HEK293 (cell line): ENCODE measurements at regions not wholly inside any gene's neighbourhood (a gene's known extent, or its start where the extent isn't known, plus 50 kb on each side); places are given as distances from the start of the nearest gene placed in this dataset.

Experiments
- CTCF ChIA-PET: fragments of 350-600 bp; formaldehyde crosslinking; extraction: SDS; loops from one replicate; lab custom pipeline; 2021; ENCODE audit warnings: antibody characterized with exemption; lab: Yijun Ruan, JAX
- POLR2A ChIA-PET: fragments of 300-600 bp; formaldehyde crosslinking; extraction: SDS; loops from one replicate; lab custom pipeline; 2020; ENCODE audit warnings: antibody characterized with exemption, inconsistent platforms; lab: Yijun Ruan, JAX
- H3K27ac ChIP-seq: fragments of 200-500 bp; sonication (Bioruptor generic); 2 replicates; pipeline ENCODE4 v1.5.1; 2014; ENCODE audit warnings: low read depth, low read length, control low read depth, inconsistent platforms; ENCODE audit errors: extremely low read depth
- H3K36me3 ChIP-seq, 2 experiments: fragments of 200-500 bp in 1 of 2; sonication (Bioruptor generic) in 1 of 2; 1 replicate in 1 of 2; 2 replicates in 1 of 2; pipeline ENCODE4 v1.5.1; 2014 to 2017; ENCODE audit warnings: inconsistent platforms in 2 of 2, low read length in 2 of 2; ENCODE audit not compliant: control insufficient read depth in 2 of 2, insufficient read depth in 1 of 2
- H3K4me1 ChIP-seq: fragments of 200-500 bp; sonication (Bioruptor generic); 2 replicates; pipeline ENCODE4 v1.5.1; 2014; ENCODE audit warnings: mild to moderate bottlenecking, low read length, inconsistent platforms; ENCODE audit not compliant: control insufficient read depth, insufficient read depth
- H3K4me3 ChIP-seq: 2 replicates; pipeline ENCODE4 v1.5.1; 2011; ENCODE audit warnings: low read depth, mild to moderate bottlenecking, control low read depth, low read length, moderate library complexity
- H3K9me3 ChIP-seq: fragments of 200-500 bp; sonication (Bioruptor generic); 2 replicates; pipeline ENCODE4 v1.5.1; 2014; ENCODE audit warnings: low read depth, low read length, inconsistent platforms; ENCODE audit not compliant: control insufficient read depth, insufficient read depth
- HIC1 ChIP-seq: fragments of 450-650 bp; formaldehyde crosslinking; IDR thresholded peaks from 2 replicates; pipeline ENCODE4 v1.5.1; 2016; ENCODE audit warnings: missing biosample characterization, missing genetic modification characterization
- PRDM2 ChIP-seq: fragments of 450-650 bp; formaldehyde crosslinking; IDR thresholded peaks from 2 replicates; pipeline ENCODE4 v1.5.1; 2016; ENCODE audit warnings: missing biosample characterization, missing genetic modification characterization, borderline replicate concordance
- REST ChIP-seq: fragments of 450-650 bp; formaldehyde crosslinking; IDR thresholded peaks from 2 replicates; pipeline ENCODE4 v1.5.1; 2016; ENCODE audit warnings: missing biosample characterization, missing genetic modification characterization
- SP2 ChIP-seq: fragments of 450-650 bp; formaldehyde crosslinking; IDR thresholded peaks from 2 replicates; pipeline ENCODE4 v1.5.1; 2016; ENCODE audit warnings: missing biosample characterization, missing genetic modification characterization
- YY2 ChIP-seq: fragments of 450-650 bp; formaldehyde crosslinking; IDR thresholded peaks from 2 replicates; pipeline ENCODE4 v1.5.1; 2016; ENCODE audit warnings: missing biosample characterization, missing genetic modification characterization
- ZBTB21 ChIP-seq: fragments of 450-650 bp; formaldehyde crosslinking; IDR thresholded peaks from 2 replicates; pipeline ENCODE4 v1.5.1; 2017; ENCODE audit warnings: missing biosample characterization, missing genetic modification characterization
- ZNF350 ChIP-seq: fragments of 450-650 bp; formaldehyde crosslinking; IDR thresholded peaks from 2 replicates; pipeline ENCODE4 v1.5.0; 2017; ENCODE audit warnings: missing biosample characterization, mild to moderate bottlenecking, missing genetic modification characterization
- ZNF366 ChIP-seq: fragments of 450-650 bp; formaldehyde crosslinking; conservative IDR thresholded peaks from 2 replicates; pipeline ENCODE4 v1.5.1; 2016; ENCODE audit warnings: missing biosample characterization, missing genetic modification characterization
- ZNF585B ChIP-seq: fragments of 450-650 bp; formaldehyde crosslinking; IDR thresholded peaks from 2 replicates; pipeline ENCODE4 v1.5.1; 2016; ENCODE audit warnings: missing biosample characterization, missing genetic modification characterization
- ZNF596 ChIP-seq: fragments of 450-650 bp; IDR thresholded peaks from 2 replicates; pipeline ENCODE4 v1.5.0; 2018; ENCODE audit warnings: missing biosample characterization, mild to moderate bottlenecking, missing genetic modification characterization, moderate library complexity
- ZNF677 ChIP-seq: fragments of 450-650 bp; IDR thresholded peaks from 2 replicates; pipeline ENCODE4 v1.5.0; 2018; ENCODE audit warnings: missing biosample characterization, mild to moderate bottlenecking, missing genetic modification characterization, moderate library complexity
- ZNF747 ChIP-seq: fragments of 450-650 bp; formaldehyde crosslinking; IDR thresholded peaks from 2 replicates; pipeline ENCODE4 v1.5.1; 2016; ENCODE audit warnings: missing biosample characterization, missing genetic modification characterization
- ZNF777 ChIP-seq: fragments of 450-650 bp; formaldehyde crosslinking; IDR thresholded peaks from 2 replicates; pipeline ENCODE4 v1.5.1; 2017; ENCODE audit warnings: missing biosample characterization, missing genetic modification characterization, borderline replicate concordance
- ZNF791 ChIP-seq: fragments of 450-650 bp; formaldehyde crosslinking; IDR thresholded peaks from 2 replicates; pipeline ENCODE4 v1.5.1; 2016; ENCODE audit warnings: missing biosample characterization, missing genetic modification characterization
- ZSCAN23 ChIP-seq: fragments of 450-650 bp; formaldehyde crosslinking; IDR thresholded peaks from 2 replicates; pipeline ENCODE4 v1.5.1; 2016; ENCODE audit warnings: missing biosample characterization, missing genetic modification characterization
- ZXDB ChIP-seq: fragments of 450-650 bp; formaldehyde crosslinking; IDR thresholded peaks from 2 replicates; pipeline ENCODE4 v1.5.1; 2016; ENCODE audit warnings: missing biosample characterization, missing genetic modification characterization
- TF ChIP-seq, protein P1 (sequence below): fragments of 450-650 bp; formaldehyde crosslinking; IDR thresholded peaks from 2 replicates; pipeline ENCODE4 v1.5.1; 2016; ENCODE audit warnings: missing biosample characterization, missing genetic modification characterization, borderline replicate concordance
- TF ChIP-seq, protein P2 (sequence below): fragments of 450-650 bp; formaldehyde crosslinking; IDR thresholded peaks from 2 replicates; pipeline ENCODE4 v1.5.1; 2016; ENCODE audit warnings: missing biosample characterization, missing genetic modification characterization

DNA sequence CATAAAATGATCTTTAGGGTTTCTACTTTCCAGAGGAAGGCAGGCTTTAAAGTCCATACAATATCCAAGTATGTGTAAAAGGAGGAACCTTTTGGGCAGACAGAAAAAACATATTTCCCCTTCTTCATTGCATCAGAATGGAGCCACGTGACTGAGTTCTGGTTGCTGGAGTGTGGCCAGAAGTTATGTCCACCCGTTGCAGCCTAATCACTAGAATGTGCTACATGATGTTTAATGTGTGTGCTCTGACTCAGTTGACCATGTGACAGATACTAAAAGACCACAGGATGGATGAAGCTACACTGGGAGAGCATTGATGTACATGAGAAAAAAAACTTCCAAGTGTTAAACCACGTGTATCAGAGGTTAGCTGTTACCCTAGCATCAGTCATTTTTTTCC lies 460.9 kb downstream of the RIT2 start:
- Histone ChIP-seq H3K9me3 (no peaks in the 10 kb centered on the region), H3K27ac (no peak overlapping the region), H3K4me3 (no peak overlapping the region), H3K4me1 (no peaks in the 10 kb centered on the region; the same call in 1 of the 2 replicates), H3K36me3 (no peaks in the 10 kb centered on the region)
- ChIA-PET POLR2A (no interaction called here), CTCF (interaction anchor here (0.7 kb wide), 2 partner anchors 564 to 583 kb away, joined by 3 read pairs; no protein-coding TSS in a partner anchor)
- TF ChIP-seq ZBTB21 (no peak), ZNF350 (no peak), YY2 (tag by site-specific recombination) (no peak), ZNF585B (tag by site-specific recombination) (no peak), ZNF747 (no peak), ZNF777 (tag by site-specific recombination) (no peak), ZNF596 (tag by site-specific recombination) (no peak), REST (tag by site-specific recombination) (no peak), HIC1 (no peak), ZXDB (tag by site-specific recombination) (no peak)

- no peaks in the 10 kb centered on the region for H3K36me3 ChIP-seq
- H3K4me3 ChIP-seq, result no peak overlapping the region
- TF ChIP-seq, protein P1, sequence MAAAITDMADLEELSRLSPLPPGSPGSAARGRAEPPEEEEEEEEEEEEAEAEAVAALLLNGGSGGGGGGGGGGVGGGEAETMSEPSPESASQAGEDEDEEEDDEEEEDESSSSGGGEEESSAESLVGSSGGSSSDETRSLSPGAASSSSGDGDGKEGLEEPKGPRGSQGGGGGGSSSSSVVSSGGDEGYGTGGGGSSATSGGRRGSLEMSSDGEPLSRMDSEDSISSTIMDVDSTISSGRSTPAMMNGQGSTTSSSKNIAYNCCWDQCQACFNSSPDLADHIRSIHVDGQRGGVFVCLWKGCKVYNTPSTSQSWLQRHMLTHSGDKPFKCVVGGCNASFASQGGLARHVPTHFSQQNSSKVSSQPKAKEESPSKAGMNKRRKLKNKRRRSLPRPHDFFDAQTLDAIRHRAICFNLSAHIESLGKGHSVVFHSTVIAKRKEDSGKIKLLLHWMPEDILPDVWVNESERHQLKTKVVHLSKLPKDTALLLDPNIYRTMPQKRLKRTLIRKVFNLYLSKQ (tag by site-specific recombination), result no peak
- TF ChIP-seq ZNF677 (no peak), PRDM2 (tag by site-specific recombination) (no peak), ZNF791 (tag by site-specific recombination) (no peak), SP2 (tag by site-specific recombination) (no peak), ZSCAN23 (tag by site-specific recombination) (no peak), ZNF366 (no peak)
- TF ChIP-seq, protein P2, sequence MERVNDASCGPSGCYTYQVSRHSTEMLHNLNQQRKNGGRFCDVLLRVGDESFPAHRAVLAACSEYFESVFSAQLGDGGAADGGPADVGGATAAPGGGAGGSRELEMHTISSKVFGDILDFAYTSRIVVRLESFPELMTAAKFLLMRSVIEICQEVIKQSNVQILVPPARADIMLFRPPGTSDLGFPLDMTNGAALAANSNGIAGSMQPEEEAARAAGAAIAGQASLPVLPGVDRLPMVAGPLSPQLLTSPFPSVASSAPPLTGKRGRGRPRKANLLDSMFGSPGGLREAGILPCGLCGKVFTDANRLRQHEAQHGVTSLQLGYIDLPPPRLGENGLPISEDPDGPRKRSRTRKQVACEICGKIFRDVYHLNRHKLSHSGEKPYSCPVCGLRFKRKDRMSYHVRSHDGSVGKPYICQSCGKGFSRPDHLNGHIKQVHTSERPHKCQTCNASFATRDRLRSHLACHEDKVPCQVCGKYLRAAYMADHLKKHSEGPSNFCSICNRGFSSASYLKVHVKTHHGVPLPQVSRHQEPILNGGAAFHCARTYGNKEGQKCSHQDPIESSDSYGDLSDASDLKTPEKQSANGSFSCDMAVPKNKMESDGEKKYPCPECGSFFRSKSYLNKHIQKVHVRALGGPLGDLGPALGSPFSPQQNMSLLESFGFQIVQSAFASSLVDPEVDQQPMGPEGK (tag by site-specific recombination), result no peak
- no peaks in the 10 kb centered on the region for H3K9me3 ChIP-seq
- POLR2A ChIA-PET, result no interaction called here
- CTCF ChIA-PET, result no interaction called here
- H3K27ac ChIP-seq, result no peak overlapping the region
- H3K4me1 ChIP-seq, result no peaks in the 10 kb centered on the region
Measured at GRCh38 chr18:42657551-42657950, 457.9 kb downstream of the RIT2 start.
